NOMO-1 treated with DMSO at 0.1 percent for 48 hours (cell line): ENCODE measurements at regions not wholly inside any gene's neighbourhood (a gene's known extent, or its start where the extent isn't known, plus 50 kb on each side); places are given as distances from the start of the nearest gene placed in this dataset.

Source experiments
- DNase-seq: peaks from one replicate; lab custom pipeline; 2025; ENCODE audit not compliant: unreplicated experiment; lab: John Stamatoyannopoulos, UW

DNA sequence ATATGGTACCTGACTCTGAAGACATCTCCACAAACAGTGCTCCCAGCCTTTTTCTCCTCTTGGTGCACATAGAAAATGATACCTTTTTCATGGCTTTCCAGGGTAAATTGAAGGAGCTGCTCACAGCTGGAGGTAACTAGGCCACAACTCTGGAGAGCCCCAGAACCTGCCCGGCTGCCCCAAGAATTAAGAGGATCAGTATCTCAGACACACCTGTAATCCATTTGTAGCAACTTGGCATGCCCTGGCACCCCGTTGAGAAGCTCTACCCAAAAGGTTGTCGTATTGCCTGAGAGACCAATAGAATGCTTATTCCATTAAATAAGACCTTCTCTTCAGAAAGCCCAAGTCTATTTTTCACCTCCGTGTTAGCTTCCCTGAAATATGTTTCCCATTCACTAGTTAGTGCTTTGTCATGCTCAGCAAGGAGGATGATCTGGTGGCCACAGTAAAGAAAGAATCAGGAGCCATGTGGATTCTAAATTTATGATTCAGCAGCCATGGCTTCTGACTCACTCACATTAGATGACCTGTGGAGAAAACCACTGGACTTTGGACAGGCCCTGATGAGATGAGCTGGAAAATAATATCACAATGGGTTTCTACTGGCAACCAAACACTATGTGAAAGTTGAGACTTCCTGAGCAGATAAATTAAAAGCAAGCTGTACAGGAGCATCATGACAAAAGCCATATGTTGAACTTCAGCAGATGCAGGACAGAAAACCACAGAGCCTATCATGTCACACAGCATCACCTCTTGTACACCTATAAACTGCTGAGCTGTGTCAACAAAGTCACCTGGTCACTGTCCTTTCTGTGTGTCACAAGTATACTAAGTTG, 253.3 kb upstream of the OSR1 start:
- DNase-seq = no peak

DNA sequence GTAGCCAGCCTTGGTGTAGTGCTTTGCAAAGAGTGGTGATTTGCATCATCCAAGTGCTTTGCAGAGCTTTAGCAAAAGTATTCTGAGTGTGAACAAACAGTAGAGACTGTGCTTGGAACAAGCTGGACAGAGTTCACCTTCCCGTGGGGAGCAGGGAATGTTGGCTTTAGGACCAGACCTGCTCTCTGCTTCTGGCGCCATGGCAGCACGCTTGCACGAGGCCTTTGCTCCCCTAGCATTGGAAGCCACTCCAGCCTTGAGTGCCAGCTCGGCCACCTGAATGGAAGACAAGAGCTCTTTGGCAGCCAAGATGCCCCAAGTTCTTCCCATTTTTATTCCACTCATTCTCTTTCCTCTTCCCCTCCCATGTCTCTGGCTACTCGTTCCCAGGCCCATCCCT, 250.8 kb upstream of the OSR1 start:
- no peak for DNase-seq

DNA sequence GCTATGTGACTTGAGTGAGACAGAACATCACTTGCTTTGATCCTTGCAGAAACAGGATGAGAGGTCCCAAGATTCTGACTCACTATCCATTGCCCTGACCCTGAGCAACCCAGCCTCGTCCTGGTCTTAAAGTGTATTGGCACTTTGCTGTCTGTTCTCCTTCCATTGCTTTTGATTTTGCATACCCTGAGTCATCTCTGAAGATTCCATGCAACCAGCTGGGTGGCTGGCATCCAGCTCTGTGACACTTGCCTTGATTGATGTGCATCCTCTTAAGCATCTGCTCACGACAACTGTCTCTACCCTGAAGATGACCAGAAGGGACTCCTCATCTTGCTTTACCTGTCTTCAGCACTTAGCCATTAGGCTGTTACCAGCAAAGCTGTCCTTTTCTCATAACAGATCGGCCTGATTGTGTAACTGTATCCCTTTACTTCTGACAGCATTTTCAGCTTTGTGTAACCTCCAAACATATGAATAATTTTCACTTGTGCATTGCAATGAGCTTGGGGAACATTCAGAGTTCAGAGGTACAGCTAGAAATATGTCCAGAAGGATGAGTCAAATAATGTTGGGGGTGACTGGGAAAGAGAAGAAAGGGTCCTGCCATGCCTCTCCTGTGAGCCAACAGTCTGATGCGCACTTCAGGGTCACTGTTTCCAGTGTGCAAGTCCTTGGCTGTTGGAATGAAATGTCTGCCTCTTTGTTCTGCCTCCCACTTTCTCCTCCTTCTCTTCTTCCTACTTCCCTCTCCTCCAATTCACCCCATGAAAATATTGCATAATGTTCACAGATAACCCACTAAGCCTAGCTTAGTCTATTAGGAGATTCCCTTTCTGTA, 249.7 kb upstream of the OSR1 start:
- DNase-seq = no peak

DNA sequence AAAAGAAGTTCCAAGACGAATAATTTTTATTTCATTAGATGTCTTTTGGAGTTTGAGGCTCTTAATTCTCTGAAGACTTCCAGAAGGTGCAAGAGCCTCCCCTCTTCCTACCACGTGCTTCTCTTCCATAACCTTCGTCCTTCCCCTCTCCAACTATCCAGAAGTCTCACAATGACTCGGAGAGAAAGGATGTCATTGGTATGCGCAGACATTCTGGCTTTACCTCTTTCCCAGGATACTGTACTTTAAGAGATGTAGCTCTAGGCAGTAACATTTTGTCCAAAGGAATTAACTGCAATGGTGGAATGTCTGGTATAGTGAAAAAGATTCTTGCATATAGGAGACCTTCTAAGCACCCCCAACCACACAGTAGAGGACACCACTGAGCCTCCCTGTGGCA, 249.0 kb upstream of the OSR1 start:
- no peak for DNase-seq

DNA sequence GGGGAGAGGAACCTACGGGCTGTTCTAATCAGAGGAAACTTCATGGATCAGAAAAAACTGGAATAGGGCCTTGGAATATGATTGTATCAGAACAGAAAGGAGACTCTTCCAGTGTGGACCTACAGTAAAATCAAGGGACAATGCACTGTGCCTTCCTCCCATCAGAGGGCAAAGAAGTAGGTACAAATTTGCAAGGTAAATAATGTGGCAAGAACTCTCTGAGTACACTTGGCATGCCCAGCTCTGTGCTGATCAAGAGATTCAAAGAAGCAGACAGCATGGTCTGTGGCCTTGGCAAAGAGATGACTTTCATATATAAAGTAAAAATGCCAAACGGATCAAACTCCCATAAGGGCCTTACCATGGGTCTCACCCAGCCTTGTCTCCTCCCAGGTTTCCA, 242.6 kb upstream of the OSR1 start:
- no peak for DNase-seq

DNA sequence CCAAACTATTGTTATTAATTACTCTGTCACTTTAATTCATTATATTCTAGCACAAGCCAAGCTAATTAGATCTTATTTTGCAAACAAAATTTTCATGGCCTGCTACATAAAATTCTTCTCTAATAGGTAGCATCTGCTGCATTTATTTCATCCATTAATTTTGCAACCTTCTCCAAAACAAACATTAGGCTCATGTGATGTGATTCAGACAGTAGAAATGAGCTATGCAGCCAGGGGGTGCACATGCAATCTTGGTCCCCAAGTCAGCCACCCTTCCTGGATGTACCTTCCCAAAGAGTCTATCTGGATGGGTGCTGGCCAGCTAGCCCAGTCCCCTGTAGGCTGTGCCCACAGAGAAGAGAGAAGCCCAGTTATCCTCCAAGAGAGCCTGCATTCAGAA, 242.1 kb upstream of the OSR1 start:
- no peak for DNase-seq

DNA sequence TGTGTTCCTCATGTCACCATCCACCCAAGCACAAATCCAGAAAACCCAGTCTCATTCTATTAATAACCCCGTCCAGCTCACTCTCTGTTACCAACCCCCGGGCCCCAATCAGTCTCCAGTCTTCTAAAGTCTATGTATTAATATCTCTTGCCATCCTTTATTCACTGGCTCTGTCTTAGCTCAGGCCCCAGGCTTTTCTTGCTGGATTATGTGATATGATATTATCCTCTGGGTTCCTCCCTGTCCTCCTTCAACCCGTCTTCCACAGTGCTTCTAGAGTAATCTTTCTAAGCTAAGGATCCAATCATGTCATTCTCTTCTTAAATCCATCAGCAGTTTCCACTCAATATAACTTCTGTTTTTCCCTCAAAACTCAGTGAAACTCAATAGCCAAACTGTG, 240.5 kb upstream of the OSR1 start:
- DNase-seq = no peak

DNA sequence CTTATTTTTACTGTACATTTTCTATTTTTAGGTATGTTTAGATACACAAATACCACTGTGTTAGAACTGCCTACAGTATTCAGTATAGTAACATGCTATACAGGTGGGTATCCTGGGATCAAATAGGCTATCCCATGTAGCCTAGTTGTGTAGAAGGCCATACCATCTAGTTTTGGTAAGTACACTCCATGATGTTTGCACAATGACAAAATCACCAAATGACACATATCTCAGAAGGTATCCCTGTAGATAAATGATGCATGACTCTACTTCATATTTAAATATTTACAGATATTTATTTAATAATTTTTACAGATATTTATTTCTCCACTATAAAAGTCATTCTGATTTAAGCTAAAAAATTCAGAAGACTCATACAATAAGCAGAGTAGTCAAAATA, 233.8 kb upstream of the OSR1 start:
- no peak for DNase-seq

DNA sequence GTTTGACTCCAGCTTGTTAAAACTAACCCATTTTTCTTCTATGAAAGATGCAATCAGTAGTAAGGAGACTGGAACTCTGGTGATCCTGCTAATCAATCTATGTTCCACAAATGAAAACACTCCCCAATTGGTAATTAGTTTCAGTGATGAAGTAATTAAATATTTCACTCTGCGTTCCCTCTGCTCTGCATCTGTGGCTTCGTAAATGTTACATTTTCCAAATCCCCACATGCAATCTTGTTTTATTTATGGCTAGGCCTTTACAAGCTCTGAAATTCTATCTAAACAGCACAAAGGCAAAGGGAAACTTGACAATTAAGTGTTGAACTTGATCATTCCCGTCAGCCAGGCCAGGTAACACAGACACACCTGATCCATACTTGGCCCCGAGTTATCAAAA, 231.4 kb upstream of the OSR1 start:
- no peak for DNase-seq

DNA sequence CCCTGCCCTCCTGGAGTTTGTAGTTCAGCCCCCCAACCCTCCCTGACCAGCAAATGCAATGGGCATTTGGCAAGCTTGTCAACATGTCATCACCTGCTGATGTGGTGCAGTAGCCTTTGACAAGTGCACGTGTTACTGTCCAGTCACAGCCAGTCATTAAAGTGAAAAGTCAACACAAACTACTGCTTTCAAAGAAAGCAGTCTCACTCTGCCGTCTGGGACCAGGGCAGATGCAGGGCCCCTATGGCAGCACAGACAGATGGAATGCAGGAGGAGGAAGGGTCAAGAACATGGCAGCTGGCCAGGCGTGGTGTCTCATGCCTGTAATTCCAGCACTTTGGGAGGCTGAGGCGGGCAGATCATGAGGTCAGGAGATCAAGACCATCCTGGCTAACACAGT, 222.4 kb upstream of the OSR1 start:
- no peak for DNase-seq

DNA sequence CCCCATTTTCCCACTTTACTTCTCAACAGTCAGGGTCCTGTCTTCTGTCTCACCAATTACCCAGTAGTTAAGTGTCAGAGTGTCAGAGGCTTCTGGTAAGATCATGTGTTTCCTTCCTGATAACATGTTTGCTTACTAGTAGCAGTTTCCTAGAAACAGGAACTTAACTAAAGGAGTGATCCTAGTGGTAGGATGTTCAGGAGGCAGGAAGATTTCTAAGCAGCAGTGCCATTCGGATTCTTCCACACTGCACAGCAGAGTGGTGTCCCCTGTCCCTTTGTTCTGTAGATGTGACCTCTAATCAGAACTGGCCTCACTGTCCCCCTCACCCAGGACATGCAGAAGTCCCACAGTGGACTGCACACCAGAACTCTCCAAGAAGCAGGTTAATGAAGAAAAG, 221.8 kb upstream of the OSR1 start:
- no peak for DNase-seq

DNA sequence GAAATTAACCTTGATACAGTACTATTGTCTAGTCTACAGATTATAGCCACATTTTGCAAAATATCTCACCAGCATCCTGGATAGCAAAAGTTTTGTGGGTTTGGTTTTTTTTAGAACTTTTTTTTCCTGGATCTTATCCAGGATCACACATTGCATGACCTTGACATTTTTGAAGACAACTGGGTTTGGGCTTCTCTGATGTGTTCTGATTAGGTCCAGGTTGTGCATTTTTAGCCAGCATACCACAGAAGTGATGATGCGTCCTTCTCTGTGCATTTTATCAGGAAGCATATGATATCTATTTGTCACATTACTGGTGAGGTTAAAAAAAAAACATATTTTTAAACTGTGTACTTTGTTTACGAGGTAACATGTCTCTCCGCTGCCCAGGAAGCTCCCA, 221.0 kb upstream of the OSR1 start:
- no peak for DNase-seq

DNA sequence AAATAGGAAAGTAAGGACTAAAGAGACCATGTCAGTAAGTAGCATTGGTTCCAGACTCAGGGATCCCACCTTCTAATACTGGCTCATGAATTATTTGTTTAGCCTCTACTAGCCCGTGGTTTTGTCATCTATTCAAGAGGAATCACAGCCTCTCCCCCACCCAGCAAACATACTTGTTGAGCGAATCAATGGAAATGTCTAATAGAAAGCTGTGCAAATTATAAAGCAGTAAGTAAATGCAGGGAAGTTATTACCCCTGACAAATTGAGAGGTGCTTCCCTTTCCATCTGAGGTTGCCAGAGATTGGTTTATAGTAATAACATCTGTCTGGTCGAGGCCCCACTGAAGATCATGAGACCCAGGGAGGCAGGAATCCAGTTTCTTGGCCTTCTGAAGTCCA, 219.3 kb upstream of the OSR1 start:
- DNase-seq = no peak

DNA sequence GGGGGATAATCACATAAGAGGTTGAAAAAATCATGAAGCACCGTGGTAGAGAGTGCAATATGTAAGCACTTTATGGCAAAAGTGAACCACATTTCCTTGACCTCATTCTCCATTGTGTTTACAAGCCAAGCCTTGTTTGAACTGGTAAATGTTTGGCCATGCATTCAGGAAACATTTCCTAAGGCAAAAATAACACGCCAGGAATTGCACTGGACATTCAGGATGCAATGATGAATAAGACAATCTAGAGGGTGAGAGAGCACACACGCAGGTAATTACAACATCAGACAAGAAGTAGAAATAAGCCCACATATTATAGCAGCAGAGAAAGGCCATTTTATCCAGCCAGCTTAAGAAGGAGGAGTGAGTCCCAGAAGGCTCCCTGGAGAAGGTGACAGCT, 218.0 kb upstream of the OSR1 start:
- DNase-seq = no peak

DNA sequence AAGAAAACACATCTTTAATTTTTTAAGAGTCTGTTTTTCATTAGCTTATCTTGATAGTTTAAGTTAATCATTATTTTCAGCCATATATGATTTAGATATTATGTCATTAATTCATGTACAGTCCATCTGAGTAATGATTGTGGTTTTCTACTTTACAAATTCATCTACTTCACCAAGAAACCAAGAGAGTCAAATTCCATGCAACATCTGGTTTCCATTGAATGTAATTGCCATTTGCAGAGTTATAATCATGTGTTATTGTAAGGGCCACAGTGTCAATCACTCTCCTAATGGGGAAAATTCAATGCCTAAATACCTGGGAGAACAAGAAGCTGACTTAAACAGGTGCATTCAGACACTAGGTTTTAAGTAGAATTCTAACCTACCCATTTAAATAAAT, 217.2 kb upstream of the OSR1 start:
- no peak for DNase-seq

DNA sequence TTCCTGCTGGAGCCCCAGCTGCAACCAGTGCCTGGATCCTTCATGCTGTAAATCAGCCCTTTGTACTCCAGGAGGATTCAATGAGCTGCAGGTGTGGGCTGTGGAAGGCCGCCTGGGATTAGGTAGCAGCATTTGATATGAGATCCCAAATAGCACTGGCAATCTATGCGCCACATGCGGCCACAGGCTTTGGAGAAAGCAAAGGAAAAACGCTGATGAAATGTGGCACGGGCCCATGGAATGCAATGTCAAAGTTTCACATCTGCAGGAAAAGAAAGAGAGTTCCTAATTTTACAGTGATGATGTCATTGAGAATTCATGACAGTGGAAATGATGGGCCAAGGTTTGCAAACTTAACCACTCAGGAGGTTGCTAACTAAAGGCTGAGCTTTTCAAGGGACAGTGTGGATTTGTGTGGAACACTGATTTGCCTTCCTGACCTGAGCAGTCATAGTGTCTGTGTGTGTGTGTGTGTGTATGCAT, 216.4 kb upstream of the OSR1 start:
- DNase-seq = no peak

DNA sequence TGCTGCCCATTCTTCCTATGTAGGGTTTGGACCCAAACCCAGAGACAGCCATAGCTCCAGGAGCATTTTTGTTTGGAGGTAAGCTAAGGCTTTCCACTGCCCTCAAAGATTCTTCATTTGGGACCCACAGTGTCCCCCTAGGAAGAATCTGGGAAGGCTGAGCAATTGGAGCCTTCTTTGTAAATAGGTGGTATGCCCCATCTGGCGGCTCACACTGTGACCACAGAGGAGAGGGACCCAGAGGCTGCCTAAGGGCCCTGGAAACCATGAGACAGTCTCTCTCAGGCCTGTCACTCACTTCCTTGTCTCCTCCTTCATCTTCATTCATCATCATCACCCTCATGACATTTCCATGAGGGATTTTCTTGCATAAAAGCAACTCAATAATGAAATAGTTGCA, 215.4 kb upstream of the OSR1 start:
- no peak for DNase-seq

DNA sequence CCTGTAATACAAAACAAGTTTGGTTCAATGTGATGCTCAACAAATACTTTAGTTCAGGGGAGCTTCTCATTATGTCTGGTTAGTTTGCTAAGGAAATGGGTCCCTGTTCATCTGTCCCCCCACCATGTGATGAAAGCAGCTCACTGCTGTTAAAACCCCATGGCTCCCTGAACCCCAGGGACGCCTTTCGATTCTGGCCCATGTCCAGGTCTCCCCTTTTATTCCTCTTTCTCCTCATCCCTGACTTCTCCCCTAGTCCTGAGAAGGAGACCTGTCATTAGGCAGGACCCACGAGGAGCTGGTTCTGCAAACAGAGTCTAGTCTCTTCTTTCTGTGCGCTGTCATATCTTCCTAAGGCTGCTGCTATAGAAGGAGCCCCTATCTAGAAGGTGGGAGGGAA, 213.3 kb upstream of the OSR1 start:
- no peak for DNase-seq

DNA sequence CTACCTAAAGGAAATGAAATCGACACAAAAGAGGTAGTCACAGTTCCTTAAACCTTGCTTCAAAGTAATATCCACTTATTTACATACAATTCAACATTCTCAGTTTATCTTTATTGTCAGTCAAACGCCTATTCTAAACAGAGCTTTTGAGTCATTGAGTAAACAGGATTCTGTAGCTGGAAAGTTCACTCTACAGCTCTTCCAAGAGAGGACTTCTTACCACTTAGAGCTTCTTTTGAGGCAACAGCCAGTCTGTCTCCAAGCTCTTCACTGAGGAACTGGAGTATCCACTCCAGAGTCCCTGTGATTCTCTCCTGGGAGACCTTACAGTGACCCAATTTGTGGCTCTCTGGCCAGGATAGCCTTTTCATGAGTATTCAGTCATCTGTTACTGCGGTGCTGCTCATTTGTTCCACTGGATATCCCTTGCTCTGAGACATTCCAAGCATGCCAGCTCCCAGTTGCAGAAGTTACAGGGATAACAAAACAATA, 210.9 kb upstream of the OSR1 start:
- no peak for DNase-seq

DNA sequence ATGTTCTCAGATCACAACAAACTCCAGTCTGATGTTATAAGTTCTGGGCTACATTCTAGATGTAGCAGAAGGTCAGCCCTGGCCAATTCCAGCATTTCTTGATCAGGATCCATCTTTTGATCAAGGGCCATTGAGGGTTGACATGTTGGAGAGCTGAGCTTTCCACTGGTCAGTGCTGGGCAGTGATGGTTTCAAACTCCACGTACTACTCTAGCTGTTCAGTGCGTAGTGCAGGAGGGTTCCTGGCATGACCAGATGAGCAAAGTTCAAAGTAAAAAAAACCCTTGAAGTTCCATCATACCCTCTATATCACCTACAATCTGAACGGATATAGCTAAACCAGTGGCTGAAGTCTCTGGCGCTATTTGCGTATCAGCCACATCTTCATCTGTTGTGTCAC, 210.4 kb upstream of the OSR1 start:
- no peak for DNase-seq

DNA sequence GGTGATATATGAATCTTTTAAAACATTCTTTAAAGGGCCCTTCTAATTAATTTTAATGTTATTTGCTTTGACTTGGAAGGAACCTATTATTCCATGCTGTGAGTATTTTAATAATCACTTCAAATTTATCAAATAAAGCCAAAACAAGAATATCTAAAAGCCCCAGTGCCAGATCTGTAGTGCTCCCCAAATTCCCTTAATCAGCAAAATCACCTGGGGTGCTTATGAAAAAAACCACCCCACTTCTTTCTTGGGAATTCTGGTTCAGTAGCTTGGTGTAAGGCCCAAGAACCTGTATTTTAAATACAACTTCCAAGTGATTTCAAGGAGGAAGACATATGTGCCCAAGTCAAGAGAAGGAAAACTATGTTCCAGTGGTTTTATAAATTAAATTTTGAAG, 202.4 kb upstream of the OSR1 start:
- no peak for DNase-seq

DNA sequence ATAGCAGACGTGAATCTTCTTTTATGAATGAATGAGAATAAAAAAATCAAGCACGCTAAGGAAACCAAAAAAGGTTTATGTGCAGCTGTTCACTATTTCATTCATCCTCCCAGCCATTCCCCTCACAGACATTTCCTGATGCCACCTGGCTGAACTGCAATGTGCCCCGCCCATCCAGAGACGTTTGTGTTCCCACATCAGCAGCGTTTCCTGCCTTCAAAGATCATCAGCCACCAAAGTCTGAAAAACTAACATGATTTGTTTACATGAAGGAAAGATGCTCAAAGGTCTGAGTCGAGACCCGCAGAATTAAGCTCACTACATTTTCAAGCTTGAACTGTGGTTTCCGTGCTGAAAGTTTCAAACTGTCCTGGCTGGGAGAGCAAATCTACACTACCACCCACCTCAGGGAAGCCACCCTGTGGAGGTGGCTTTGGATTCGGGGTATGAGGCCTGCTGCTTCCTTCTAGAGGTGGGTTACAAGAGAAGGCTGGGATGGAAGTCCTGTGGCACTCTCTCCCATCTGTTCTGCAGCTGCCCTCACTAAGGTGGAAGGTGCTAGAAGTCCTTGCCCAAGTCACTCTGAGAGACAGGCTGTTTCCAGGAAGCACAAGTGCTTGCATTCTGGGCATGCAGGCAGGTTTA, 201.3 kb upstream of the OSR1 start:
- DNase-seq = no peak
